PC-3 (cell line): ENCODE measurements at regions not wholly inside any gene's neighbourhood (a gene's known extent, or its start where the extent isn't known, plus 50 kb on each side); places are given as distances from the start of the nearest gene placed in this dataset.

ENCODE experiments used
- ATAC-seq: fragments of 200-7000 bp; cut with Tn5 transposase; 2 replicates; pipeline ENCODE4 v1.9.1; 2020; ENCODE audit warnings: mild to moderate bottlenecking, moderate library complexity
- BruUV-seq: library from RNA; stranded (reverse); fragments of 400-500 nt; replicated peaks from 2 replicates; lab custom pipeline; 2021; lab: Mats Ljungman, UMichigan
- CTCF ChIA-PET: fragments of 300-600 bp; sonication (Branson Sonifier 250); formaldehyde crosslinking; loops from one replicate; lab custom pipeline; 2022; ENCODE audit warnings: antibody characterized with exemption; lab: Charles Lee
- POLR2A ChIA-PET: fragments of 300-600 bp; sonication (Branson Sonifier 250); formaldehyde crosslinking; loops from one replicate; lab custom pipeline; 2022; ENCODE audit warnings: antibody characterized with exemption; ENCODE audit not compliant: unreplicated experiment; lab: Charles Lee
- DNase-seq: peaks from one replicate; pipeline ENCODE4 v3.0.0-alpha.2; 2015
- H2AFZ ChIP-seq: fragments of 300-600 bp; sonication (generic); 2 replicates; pipeline ENCODE4 v1.6.0; 2016; ENCODE audit warnings: antibody characterized with exemption, low read length
- H3F3A ChIP-seq: fragments of 300-600 bp; sonication (generic); one replicate; pipeline ENCODE4 v1.6.0; 2017; ENCODE audit warnings: antibody characterized with exemption, low read length, control low read depth, mild to moderate bottlenecking; ENCODE audit not compliant: unreplicated experiment
- H3K27ac ChIP-seq: fragments of 300-600 bp; sonication (generic); 2 replicates; pipeline ENCODE4 v1.5.1; 2016; ENCODE audit warnings: mild to moderate bottlenecking, low read length
- H3K27me3 ChIP-seq: fragments of 300-600 bp; sonication (generic); 2 replicates; pipeline ENCODE4 v1.6.1; 2016; ENCODE audit warnings: low read length, mixed read lengths
- H3K36me3 ChIP-seq: fragments of 300-600 bp; sonication (generic); 2 replicates; pipeline ENCODE4 v1.6.1; 2016; ENCODE audit warnings: low read depth, mixed run types, low read length, mixed read lengths
- H3K4me1 ChIP-seq: fragments of 300-600 bp; sonication (generic); 2 replicates; pipeline ENCODE4 v1.5.1; 2016; ENCODE audit warnings: low read length; ENCODE audit not compliant: insufficient read depth
- H3K4me2 ChIP-seq: fragments of 300-600 bp; sonication (generic); 2 replicates; pipeline ENCODE4 v1.6.0; 2016; ENCODE audit warnings: low read length
- H3K4me3 ChIP-seq: fragments of 300-600 bp; sonication (generic); 2 replicates; pipeline ENCODE4 v1.5.1; 2016; ENCODE audit warnings: mild to moderate bottlenecking, low read length, mixed read lengths
- H3K79me2 ChIP-seq: fragments of 300-600 bp; sonication (generic); 2 replicates; pipeline ENCODE4 v1.6.1; 2017; ENCODE audit warnings: low read length, mixed read lengths
- H3K9ac ChIP-seq: fragments of 300-600 bp; sonication (generic); 2 replicates; pipeline ENCODE4 v1.6.0; 2016; ENCODE audit warnings: mild to moderate bottlenecking, low read length
- H3K9me2 ChIP-seq: fragments of 300-600 bp; sonication (generic); replicated peaks from 2 replicates; pipeline ENCODE4 v1.6.1; 2016; ENCODE audit warnings: mixed run types, low read length, mixed read lengths
- H3K9me3 ChIP-seq: fragments of 300-600 bp; sonication (generic); 2 replicates; pipeline ENCODE4 v1.6.1; 2016; ENCODE audit warnings: low read length, mixed read lengths
- H4K20me1 ChIP-seq: fragments of 300-600 bp; sonication (generic); 2 replicates; pipeline ENCODE4 v1.6.1; 2016; ENCODE audit warnings: low read length, mixed read lengths
- CTCF ChIP-seq: fragments of 300-600 bp; sonication (generic); conservative IDR thresholded peaks from 2 replicates; pipeline ENCODE4 v1.5.1; 2017; ENCODE audit warnings: antibody characterized with exemption, low read depth, mild to moderate bottlenecking, low read length
- EZH2 ChIP-seq: fragments of 300-600 bp; sonication (generic); IDR thresholded peaks from one replicate; pipeline ENCODE4 v1.6.1; 2017; ENCODE audit warnings: antibody characterized with exemption, mild to moderate bottlenecking, low read length; ENCODE audit not compliant: unreplicated experiment
- EZH2phosphoT487 ChIP-seq: fragments of 300-600 bp; sonication (generic); IDR thresholded peaks from 2 replicates; pipeline ENCODE4 v1.6.1; 2018; ENCODE audit warnings: mild to moderate bottlenecking, antibody characterized with exemption, low read length, borderline replicate concordance
- intact Hi-C: fragments of 100-400 bp; cut with micrococcal nuclease; formaldehyde crosslinking; loops from 2 replicates; pipeline ENCODE4 v1.9.0; 2023

- ChIA-PET POLR2A (no interaction called here), CTCF (no interaction called here)
- ATAC-seq (no peak), DNase-seq (no peak)
- H4K20me1 ChIP-seq, result no peaks in the 10 kb centered on the region
- no peak overlapping the region for H3K27ac ChIP-seq
- no peak overlapping the region for H3K4me3 ChIP-seq
- H2AFZ ChIP-seq, result no peak overlapping the region
- no peaks in the 10 kb centered on the region for H3K27me3 ChIP-seq
- H3F3A ChIP-seq, result no peaks in the 10 kb centered on the region
- no peaks in the 10 kb centered on the region for H3K79me2 ChIP-seq
- no peaks in the 10 kb centered on the region for H3K9me2 ChIP-seq
- intact Hi-C loops, result no loop called here
- no peak overlapping the region for H3K9ac ChIP-seq
- no peaks in the 10 kb centered on the region for H3K36me3 ChIP-seq
- H3K9me3 ChIP-seq, result peaks cover 5% of the 10 kb centered on the region; the same call in 1 of the 2 replicates
- no peaks in the 10 kb centered on the region for H3K4me1 ChIP-seq
- TF ChIP-seq EZH2phosphoT487 (no peak), CTCF (no peak), EZH2 (no peak)
- BruUV-seq, result no TSS peak
- no peak overlapping the region for H3K4me2 ChIP-seq
These were observed 778.7 kb upstream of the PRMT6 start for GRCh38 chr1:106277786-106278185.

GRCh38 chr1:106278716-106279115 is 777.8 kb upstream of the PRMT6 start:
- H2AFZ ChIP-seq, result no peak overlapping the region
- H3F3A ChIP-seq, result no peaks in the 10 kb centered on the region
- intact Hi-C loops, result no loop called here
- H4K20me1 ChIP-seq, result no peaks in the 10 kb centered on the region
- POLR2A ChIA-PET, result no interaction called here
- H3K27ac ChIP-seq, result no peak overlapping the region
- H3K9ac ChIP-seq, result no peak overlapping the region
- no TSS peak for BruUV-seq
- no peaks in the 10 kb centered on the region for H3K27me3 ChIP-seq
- TF ChIP-seq EZH2phosphoT487, result no peak
- no peak for TF ChIP-seq EZH2
- no peak for TF ChIP-seq CTCF
- H3K79me2 ChIP-seq, result no peaks in the 10 kb centered on the region
- H3K4me3 ChIP-seq, result no peak overlapping the region
- ATAC-seq, result no peak
- peaks cover 5% of the 10 kb centered on the region; the same call in 1 of the 2 replicates for H3K9me3 ChIP-seq
- no peak overlapping the region for H3K4me2 ChIP-seq
- no peaks in the 10 kb centered on the region for H3K4me1 ChIP-seq
- CTCF ChIA-PET, result no interaction called here
- no peaks in the 10 kb centered on the region for H3K36me3 ChIP-seq
- DNase-seq, result no peak
- no peaks in the 10 kb centered on the region for H3K9me2 ChIP-seq

- H3K9me3 ChIP-seq, result no peaks in the 10 kb centered on the region
- no peak overlapping the region for H3K4me2 ChIP-seq
- no peaks in the 10 kb centered on the region for H3F3A ChIP-seq
- TF ChIP-seq CTCF, result no peak
- TF ChIP-seq EZH2phosphoT487, result no peak
- TF ChIP-seq EZH2, result no peak
- ChIA-PET CTCF (no interaction called here), POLR2A (no interaction called here)
- no peak overlapping the region for H2AFZ ChIP-seq
- no peaks in the 10 kb centered on the region for H3K36me3 ChIP-seq
- no peaks in the 10 kb centered on the region for H4K20me1 ChIP-seq
- intact Hi-C loops, result no loop called here
- DNase-seq (no peak), ATAC-seq (no peak)
- BruUV-seq, result no TSS peak
- H3K27me3 ChIP-seq, result no peaks in the 10 kb centered on the region
- H3K4me1 ChIP-seq, result no peaks in the 10 kb centered on the region
- no peaks in the 10 kb centered on the region for H3K9me2 ChIP-seq
- no peak overlapping the region for H3K27ac ChIP-seq
- H3K9ac ChIP-seq, result no peak overlapping the region
- no peaks in the 10 kb centered on the region for H3K79me2 ChIP-seq
- H3K4me3 ChIP-seq, result no peak overlapping the region
These were observed 767.1 kb upstream of the PRMT6 start for GRCh38 chr1:106289265-106289928.
